ENCODE measurements at regions not wholly inside any gene's neighbourhood (a gene's known extent, or its start where the extent isn't known, plus 50 kb on each side); places are given as distances from the start of the nearest gene placed in this dataset.
"Not testable (repeated sequence)": the region's sequence is repeated elsewhere in the genome, so short reads cannot be mapped to it uniquely, and the experiment has no call there.

GRCh38 chr2:215862351-215862771, 151.0 kb downstream of the MREG start:
- no peak for DNase-seq (ENCODE audit: low read depth)

- DNase-seq (ENCODE audit: low read depth), result no peak
Measured at GRCh38 chr2:215861607-215862350, 151.6 kb downstream of the MREG start.

DNA sequence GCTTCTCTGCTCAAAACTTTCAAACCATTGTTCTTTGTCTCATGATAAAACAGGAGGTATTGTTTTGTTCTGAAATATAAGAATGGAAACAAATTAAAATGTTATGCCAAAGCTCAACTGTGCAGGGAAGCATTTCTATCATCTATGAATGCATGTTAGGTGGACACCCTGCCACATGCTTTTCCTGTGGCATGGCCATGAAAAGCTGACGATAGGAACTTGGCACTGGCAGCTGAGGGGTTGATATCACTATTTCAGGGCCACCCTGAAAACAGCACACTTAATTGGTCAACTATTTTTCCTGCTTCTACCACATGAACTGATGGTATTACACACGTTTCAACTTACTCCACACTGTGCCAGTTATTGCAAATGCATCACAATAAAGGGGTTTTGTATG, 157.3 kb downstream of the MREG start:
- no peak for DNase-seq (ENCODE audit: low read depth)

DNA sequence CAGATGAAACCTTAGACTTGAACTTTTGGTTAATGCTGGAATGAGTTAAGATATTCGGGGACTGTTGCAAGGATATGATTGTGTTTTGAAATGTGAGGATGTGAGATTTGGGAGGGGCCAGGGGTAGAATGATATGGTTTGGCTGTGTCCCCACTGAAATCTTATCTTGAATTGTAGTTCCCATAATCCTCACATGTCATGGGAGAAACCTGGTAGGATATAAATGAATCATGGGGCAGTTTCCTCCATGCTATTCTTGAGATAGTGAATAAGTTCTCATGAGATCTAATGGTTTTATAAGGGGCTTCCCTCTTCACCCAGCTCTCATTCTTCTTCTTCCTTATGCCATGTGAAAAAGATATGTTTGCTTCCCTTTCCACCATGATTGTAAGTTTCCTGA, 158.0 kb downstream of the MREG start:
- not testable (repeated sequence) for DNase-seq (ENCODE audit: low read depth)

DNA sequence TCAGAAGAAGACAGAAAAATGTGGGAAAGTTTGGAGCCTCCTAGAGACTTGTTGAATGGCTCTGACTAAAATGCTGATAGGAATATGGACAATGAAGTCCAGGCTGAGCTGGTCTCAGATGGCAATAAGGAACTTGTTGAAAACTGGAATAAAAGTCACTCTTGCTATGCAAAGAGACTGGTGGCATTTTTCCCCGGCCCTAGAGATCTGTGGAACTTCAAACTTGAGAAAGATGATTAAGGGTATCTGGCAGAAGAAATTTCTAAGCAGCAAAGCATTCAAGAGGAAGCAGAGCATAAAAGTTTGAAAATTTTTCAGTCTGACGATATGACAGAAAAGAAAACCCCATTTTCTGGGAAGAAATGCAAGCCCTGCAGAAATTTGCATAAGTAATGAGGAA, 159.3 kb downstream of the MREG start:
- no peak for DNase-seq (ENCODE audit: low read depth)

- DNase-seq (ENCODE audit: low read depth), result no peak
Measured at GRCh38 chr2:215851696-215852095, 161.7 kb downstream of the MREG start.

DNA sequence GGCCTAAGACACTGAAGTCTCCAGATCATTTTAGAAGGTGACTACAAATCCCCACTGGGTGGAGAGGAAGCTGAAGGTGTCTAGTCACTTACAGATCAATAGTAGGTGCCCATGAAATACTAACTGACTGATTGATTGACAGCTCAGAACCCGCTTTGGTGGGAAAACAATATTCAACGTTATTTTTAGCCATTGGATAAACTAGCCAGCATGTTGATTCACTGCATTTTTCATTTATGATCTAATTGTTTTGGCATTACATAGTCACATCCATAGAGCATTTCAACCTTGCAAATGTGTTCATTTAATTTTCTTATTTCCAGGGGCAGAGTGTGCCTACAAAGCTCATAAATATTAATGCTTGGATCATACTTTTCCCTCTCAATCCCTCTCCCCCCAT, 162.3 kb downstream of the MREG start:
- peak; percentile 59 for DNase-seq (ENCODE audit: low read depth)

- peak; percentile 65 for DNase-seq (ENCODE audit: low read depth)
Measured at GRCh38 chr2:215850380-215850779, 163.0 kb downstream of the MREG start.

GRCh38 chr2:215849771-215850170, 163.6 kb downstream of the MREG start:
- DNase-seq (ENCODE audit: low read depth), result no peak

- no peak for DNase-seq (ENCODE audit: low read depth)
Measured at GRCh38 chr2:215848698-215849097, 164.7 kb downstream of the MREG start.

DNA sequence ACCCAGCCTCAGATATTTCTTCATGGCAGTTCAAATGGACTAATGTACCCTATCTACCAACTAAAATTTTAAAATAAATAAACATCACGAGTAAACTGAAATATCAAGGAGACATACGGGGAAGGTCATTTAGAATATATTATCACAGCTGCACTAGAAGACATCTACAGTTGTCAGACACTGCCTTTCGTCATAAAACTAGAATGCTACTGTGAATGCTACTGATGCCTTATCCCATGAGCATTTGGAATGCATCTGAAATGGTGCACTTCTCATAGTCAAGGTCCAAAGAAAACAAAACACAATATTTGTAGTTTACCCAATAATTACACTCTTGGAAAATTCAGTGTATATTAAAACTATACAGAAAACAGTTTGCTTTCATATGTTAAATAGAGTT, 165.2 kb downstream of the MREG start:
- no peak for DNase-seq (ENCODE audit: low read depth)

- no peak for DNase-seq (ENCODE audit: low read depth)
Measured at GRCh38 chr2:215847718-215848117, 165.6 kb downstream of the MREG start.

- no peak for DNase-seq (ENCODE audit: low read depth)
Measured at GRCh38 chr2:215847056-215847455, 166.3 kb downstream of the MREG start.

DNA sequence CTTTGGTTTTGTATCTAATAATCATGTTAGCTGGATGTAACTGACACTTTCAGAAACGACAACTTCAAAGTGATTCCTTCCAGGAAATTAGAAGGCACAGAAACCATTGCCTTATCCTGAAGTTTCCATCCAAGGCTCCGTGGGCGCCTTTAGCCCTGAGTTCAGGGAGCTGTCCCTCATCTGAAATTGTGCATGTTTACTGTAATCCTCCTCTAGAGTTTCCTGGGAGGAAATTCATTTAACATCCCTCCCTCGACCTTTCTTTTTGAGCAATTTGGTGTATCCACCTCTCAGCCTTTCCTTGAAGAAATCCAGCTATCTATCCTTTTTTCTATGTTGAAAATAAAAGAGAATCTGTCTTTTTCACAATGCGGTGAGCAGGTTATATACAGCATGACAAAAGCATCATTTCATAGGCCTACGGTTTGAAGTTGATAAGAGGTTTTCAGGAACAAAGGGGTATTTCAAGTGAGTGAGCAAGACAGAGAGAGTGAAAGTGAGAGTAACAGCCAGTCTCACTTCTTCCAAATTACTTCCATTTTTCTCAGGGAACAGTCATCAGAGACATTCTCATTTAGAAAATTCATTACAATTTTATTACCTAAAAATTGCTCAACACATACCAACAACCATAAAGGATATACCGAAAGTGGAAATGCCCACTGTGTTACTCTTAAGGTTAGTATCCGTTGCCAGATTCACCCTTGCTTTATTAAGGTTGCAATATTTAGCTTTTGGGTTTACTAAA, 167.3 kb downstream of the MREG start:
- DNase-seq (ENCODE audit: low read depth), result no peak

DNA sequence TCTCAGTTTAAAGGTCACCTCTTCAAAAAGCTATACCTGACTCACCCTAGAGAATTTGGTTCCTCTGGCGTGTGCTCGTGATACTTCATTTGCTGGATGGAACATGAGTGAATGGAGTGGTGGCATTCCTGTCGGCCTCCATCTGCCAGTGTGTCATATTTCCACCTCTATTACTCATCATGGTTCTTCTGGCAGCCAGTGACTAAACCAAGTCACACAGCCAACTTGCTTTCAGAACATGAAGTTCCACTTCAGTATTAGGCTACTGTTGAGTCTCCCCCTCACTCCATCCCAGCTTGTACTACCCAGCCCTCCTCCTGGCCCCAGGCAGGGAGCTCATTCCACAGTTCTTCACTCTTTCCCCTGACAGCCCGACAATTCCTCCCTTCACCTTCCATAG, 169.8 kb downstream of the MREG start:
- DNase-seq (ENCODE audit: low read depth), result peak; percentile 93

DNA sequence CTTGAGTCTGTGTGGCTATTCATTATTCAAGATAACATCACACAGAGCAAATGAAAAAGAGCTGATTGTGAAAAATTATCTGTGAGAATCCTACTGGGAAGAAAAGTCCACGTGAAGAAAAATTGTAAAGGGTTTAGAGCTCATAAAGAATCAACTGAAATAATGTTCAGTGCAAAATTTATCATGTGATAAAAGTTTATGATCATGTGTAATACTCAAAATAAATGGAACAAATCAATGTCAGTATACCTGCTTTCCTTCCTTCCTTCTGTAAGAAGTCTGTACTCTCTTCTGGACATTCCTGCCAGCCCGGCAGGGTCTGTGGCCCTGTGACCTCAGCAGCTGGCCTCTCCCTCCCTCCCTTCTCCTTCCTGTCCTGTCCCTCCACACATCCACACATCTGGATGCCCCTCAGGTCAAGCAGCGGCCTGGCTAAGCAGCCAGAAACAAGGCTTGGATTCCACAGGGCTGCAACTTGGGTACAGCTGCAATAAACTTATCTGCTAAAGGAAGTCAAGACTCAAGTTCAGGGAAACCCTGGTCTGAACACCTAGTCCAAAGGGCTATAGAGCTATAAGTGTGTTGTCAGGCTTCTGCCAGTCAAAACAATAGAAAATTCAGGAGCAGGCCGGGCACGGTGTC, 172.1 kb downstream of the MREG start:
- DNase-seq (ENCODE audit: low read depth), result no peak

- no peak for DNase-seq (ENCODE audit: low read depth)
Measured at GRCh38 chr2:215839816-215840215, 173.5 kb downstream of the MREG start.

GRCh38 chr2:215839309-215839708, 174.0 kb downstream of the MREG start:
- no peak for DNase-seq (ENCODE audit: low read depth)

DNA sequence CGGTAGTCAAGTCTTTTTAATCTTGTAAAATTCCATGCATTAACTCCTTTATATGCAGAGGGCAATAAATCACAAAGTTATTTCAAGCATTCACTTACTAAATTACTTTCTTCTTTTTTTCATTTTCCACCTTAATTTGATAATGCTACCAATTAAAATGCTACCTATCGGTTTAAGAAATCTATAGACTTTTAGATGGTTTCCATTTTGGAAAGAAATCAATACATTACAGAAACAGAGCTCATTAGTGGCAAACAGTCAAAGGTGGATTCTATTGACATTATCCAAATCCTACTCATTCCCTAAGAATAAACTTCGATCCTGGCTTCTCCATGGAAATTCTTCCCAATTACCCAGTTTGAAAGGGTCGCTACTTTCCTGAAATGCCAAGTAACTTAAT, 176.5 kb downstream of the MREG start:
- no peak for DNase-seq (ENCODE audit: low read depth)

DNA sequence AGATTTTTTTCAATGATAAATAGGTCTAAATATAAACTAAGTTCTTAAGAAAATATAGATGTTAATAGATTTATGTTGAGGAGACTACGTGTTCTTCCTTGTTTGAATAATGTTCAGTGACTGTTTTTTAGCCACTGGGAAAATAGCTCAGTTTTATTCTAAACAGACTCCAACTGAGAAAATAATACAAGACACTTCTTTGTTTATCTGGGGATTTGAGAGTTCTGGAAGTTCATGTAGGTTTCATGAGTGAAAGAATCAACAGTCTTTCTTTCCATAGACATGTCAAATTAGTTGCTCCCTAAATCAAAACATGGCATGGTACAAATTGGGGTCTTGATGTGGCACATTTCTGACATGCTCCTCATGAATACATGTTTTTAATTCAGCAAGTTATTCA, 177.7 kb downstream of the MREG start:
- no peak for DNase-seq (ENCODE audit: low read depth)

- no peak for DNase-seq (ENCODE audit: low read depth)
Measured at GRCh38 chr2:215835231-215835630, 178.1 kb downstream of the MREG start.

DNA sequence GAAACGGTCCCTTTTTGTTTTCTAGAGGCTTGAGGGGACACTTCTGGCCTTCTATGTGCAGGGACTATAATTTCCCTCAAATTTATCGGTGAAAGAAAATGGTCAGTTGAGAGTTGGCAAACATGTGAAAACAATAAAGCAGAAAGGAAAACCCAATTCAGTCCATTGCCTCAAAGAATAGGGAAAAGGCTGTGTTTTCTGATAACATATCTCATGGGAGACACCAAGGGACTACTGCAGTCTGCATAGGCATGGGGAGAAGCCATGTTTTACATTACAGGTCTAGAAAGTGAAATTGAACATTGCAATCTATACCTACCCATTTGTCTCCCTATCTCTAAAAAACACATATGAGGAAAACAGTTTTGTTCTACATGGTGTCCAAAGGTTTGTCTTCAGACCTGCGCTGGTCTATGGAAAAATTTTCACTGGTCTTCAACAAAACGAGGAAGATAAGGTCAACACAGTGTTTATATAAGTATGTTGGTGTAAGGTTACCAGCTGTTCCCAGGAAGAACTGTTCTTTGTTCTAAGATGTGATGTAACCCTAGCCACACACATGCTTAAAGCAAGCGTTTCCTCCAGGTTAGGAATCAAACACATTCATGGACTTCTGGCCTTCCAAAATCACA, 179.7 kb downstream of the MREG start:
- DNase-seq (ENCODE audit: low read depth), result peak; percentile 80

Measured in LHCN-M2 (cell line).